SK-N-SH (cell line): ENCODE measurements at regions not wholly inside any gene's neighbourhood (a gene's known extent, or its start where the extent isn't known, plus 50 kb on each side); places are given as distances from the start of the nearest gene placed in this dataset.
"Not testable (repeated sequence)": the region's sequence is repeated elsewhere in the genome, so short reads cannot be mapped to it uniquely, and the experiment has no call there.

ENCODE experiments used
- CTCF ChIA-PET: fragments of 300-600, 350-600 bp; formaldehyde crosslinking; extraction: SDS; loops from one replicate; lab custom pipeline; 2021; lab: Yijun Ruan, JAX
- POLR2A ChIA-PET: fragments of 350-600 bp; sonication (Branson Sonifier 250); formaldehyde crosslinking; extraction: SDS; loops from one replicate; lab custom pipeline; 2020; ENCODE audit warnings: antibody characterized with exemption, inconsistent platforms; lab: Yijun Ruan, JAX
- DNase-seq: peaks from one replicate; pipeline ENCODE4 v3.0.0; 2012
- H2AFZ ChIP-seq: fragments of 200-600 bp; sonication (generic); 2 replicates; pipeline ENCODE4 v1.8.1; 2016; ENCODE audit warnings: antibody characterized with exemption, mild to moderate bottlenecking, low read depth
- H3F3A ChIP-seq: fragments of 200-600 bp; sonication (generic); replicated peaks from 2 replicates; pipeline ENCODE3; 2016; ENCODE audit warnings: antibody characterized with exemption, mild to moderate bottlenecking; ENCODE audit not compliant: insufficient read depth
- H3K27ac ChIP-seq, 2 experiments: fragments of 200-500 bp in 1 of 2; fragments of 200-600 bp in 1 of 2; sonication (Bioruptor generic) in 1 of 2; sonication (generic), shearing (Covaris generic) in 1 of 2; 2 replicates each; pipeline versions ENCODE4 v1.5.1 to v1.6.1; 2014 to 2016; ENCODE audit warnings: low read depth in 2 of 2, inconsistent platforms in 1 of 2, low read length in 1 of 2, mild to moderate bottlenecking in 1 of 2, mixed read lengths in 1 of 2
- H3K27me3 ChIP-seq: fragments of 200-600 bp; sonication (generic), shearing (Covaris generic); 2 replicates; pipeline ENCODE4 v1.6.1; 2016; ENCODE audit warnings: mixed run types; ENCODE audit not compliant: insufficient read depth
- H3K36me3 ChIP-seq, 2 experiments: fragments of 200-500 bp in 1 of 2; fragments of 200-600 bp in 1 of 2; sonication (Bioruptor generic) in 1 of 2; sonication (generic) in 1 of 2; replicated peaks in 1 of 2; 2 replicates each; pipeline versions ENCODE3 to v1.5.1; 2014 to 2016; ENCODE audit warnings: low read length in 1 of 2, mild to moderate bottlenecking in 1 of 2; ENCODE audit not compliant: insufficient read depth in 2 of 2, control insufficient read depth in 1 of 2
- H3K4me1 ChIP-seq, 2 experiments: fragments of 200-500 bp in 1 of 2; fragments of 200-600 bp in 1 of 2; sonication (Bioruptor generic) in 1 of 2; sonication (generic), shearing (Covaris generic) in 1 of 2; 2 replicates each; pipeline versions ENCODE4 v1.5.1 to v1.6.1; 2014 to 2016; ENCODE audit warnings: low read depth in 1 of 2, low read length in 1 of 2, mixed run types in 1 of 2; ENCODE audit not compliant: insufficient read depth in 2 of 2, control insufficient read depth in 1 of 2
- H3K4me2 ChIP-seq: fragments of 200-600 bp; sonication (generic), shearing (Covaris generic); 2 replicates; pipeline ENCODE4 v1.6.1; 2017; ENCODE audit warnings: mixed run types
- H3K4me3 ChIP-seq, 2 experiments: fragments of 200-500 bp in 1 of 2; fragments of 200-600 bp in 1 of 2; sonication (Bioruptor generic) in 1 of 2; sonication (generic), shearing (Covaris generic) in 1 of 2; 2 replicates each; pipeline versions ENCODE4 v1.5.1 to v1.8.1; 2014 to 2016; ENCODE audit warnings: low read depth in 2 of 2, inconsistent platforms in 1 of 2, low read length in 1 of 2, mild to moderate bottlenecking in 1 of 2, mixed read lengths in 1 of 2, moderate library complexity in 1 of 2
- H3K79me2 ChIP-seq: fragments of 200-600 bp; sonication (generic); 2 replicates; pipeline ENCODE4 v1.8.1; 2017; ENCODE audit warnings: mild to moderate bottlenecking; ENCODE audit not compliant: insufficient read depth
- H3K9ac ChIP-seq: fragments of 200-600 bp; sonication (generic); 2 replicates; pipeline ENCODE4 v1.6.1; 2017; ENCODE audit warnings: mixed run types
- H3K9me2 ChIP-seq: fragments of 200-600 bp; sonication (generic); 2 replicates; pipeline ENCODE4 v1.6.1; 2017; ENCODE audit warnings: mixed run types
- H3K9me3 ChIP-seq: fragments of 200-600 bp; sonication (generic); 2 replicates; pipeline ENCODE4 v1.6.1; 2017; ENCODE audit warnings: mixed run types, mild to moderate bottlenecking, moderate library complexity
- H4K20me1 ChIP-seq: fragments of 200-600 bp; sonication (generic); 2 replicates; pipeline ENCODE4 v1.6.1; 2017; ENCODE audit warnings: mild to moderate bottlenecking, mixed run types; ENCODE audit not compliant: insufficient read depth
- CHD2 ChIP-seq: fragments of 150-350 bp; IDR thresholded peaks from 2 replicates; pipeline ENCODE4 v1.6.1; 2018; ENCODE audit warnings: low read length; ENCODE audit not compliant: partially characterized antibody
- EP300 ChIP-seq, 2 experiments: IDR thresholded peaks; 2 replicates each; pipeline versions ENCODE4 v1.4.0 to v1.6.1; 2012; ENCODE audit warnings: borderline replicate concordance in 1 of 2, low read depth in 1 of 2, low read length in 1 of 2
- FOSL2 ChIP-seq: IDR thresholded peaks from 2 replicates; pipeline ENCODE4 v1.4.0; 2012; ENCODE audit warnings: low read depth, mild to moderate bottlenecking, moderate library complexity, borderline replicate concordance
- GATA2 ChIP-seq: sonication (generic); formaldehyde crosslinking; IDR thresholded peaks from 2 replicates; pipeline ENCODE4 v1.5.0; 2020; ENCODE audit warnings: mild to moderate bottlenecking, missing genetic modification reagents
- JUND ChIP-seq: IDR thresholded peaks from 2 replicates; pipeline ENCODE4 v1.4.0; 2012
- MAX ChIP-seq: IDR thresholded peaks from 2 replicates; pipeline ENCODE4 v1.4.0; 2012; ENCODE audit warnings: low read depth
- MEF2A ChIP-seq: IDR thresholded peaks from 2 replicates; pipeline ENCODE4 v1.4.0; 2012; ENCODE audit warnings: low read depth, borderline replicate concordance
- MXI1 ChIP-seq: IDR thresholded peaks from 2 replicates; pipeline ENCODE4 v1.6.1; 2012; ENCODE audit warnings: mild to moderate bottlenecking, low read depth, low read length, improper control_type of control experiment
- NFIC ChIP-seq: IDR thresholded peaks from 2 replicates; pipeline ENCODE4 v1.4.0; 2012; ENCODE audit warnings: borderline replicate concordance
- PBX3 ChIP-seq: IDR thresholded peaks from 2 replicates; pipeline ENCODE4; 2012
- TCF12 ChIP-seq: IDR thresholded peaks from 2 replicates; pipeline ENCODE4 v1.4.0; 2012
- TEAD4 ChIP-seq: IDR thresholded peaks from 2 replicates; pipeline ENCODE4 v1.4.0; 2012; ENCODE audit warnings: mild to moderate bottlenecking, borderline replicate concordance; ENCODE audit not compliant: insufficient read depth
- USF1 ChIP-seq: IDR thresholded peaks from 2 replicates; pipeline ENCODE4 v1.4.0; 2012; ENCODE audit warnings: low read depth, borderline replicate concordance
- WGBS: methylation state at CpG from one replicate; pipeline ENCODE4 v1.1.6; 2017; ENCODE audit warnings: low lambda C conversion rate; 5-methylcytosine and 5-hydroxymethylcytosine counted together
- small RNA-seq, 7 experiments: library from RNA; depleted of rRNA; stranded (forward); fragments of <200 nt; gene quantifications; one replicate each; pipeline ENCODE3, GENCODE V24; 2012

DNA sequence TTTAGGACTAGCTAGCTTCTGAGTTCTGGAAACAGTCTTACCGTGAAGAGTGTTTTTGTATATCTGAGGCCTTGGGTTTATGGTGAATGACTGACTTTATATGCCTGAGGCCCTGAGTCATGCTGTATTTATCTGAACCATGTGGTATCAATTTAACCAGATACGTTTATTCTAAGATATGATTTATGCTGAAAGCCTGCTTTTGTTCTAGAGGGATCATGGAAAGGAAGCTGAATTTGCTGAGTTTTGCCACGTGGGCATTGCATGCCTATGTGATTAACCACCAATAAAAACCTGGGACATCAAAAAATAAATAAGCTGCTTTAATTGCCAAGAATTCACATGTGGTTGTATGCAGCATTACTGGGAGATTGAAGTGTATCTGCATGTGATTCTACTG is 1374.7 kb upstream of the PCDH10 start:
- H3K9me2 ChIP-seq, POLR2A ChIA-PET, H3F3A ChIP-seq, H3K9ac ChIP-seq, H3K27me3 ChIP-seq, H3K9me3 ChIP-seq, H3K79me2 ChIP-seq, CTCF ChIA-PET, H3K36me3 ChIP-seq, H3K4me3 ChIP-seq, H4K20me1 ChIP-seq, H3K4me1 ChIP-seq: not testable (repeated sequence)
- peak overlapping the region; percentile 76; the same call in 1 of the 2 replicates for H2AFZ ChIP-seq
- TF ChIP-seq USF1 = peak; percentile 68
- TF ChIP-seq NFIC = peak; percentile 25; the same call in 1 of the 2 replicates
- peak; percentile 86 for TF ChIP-seq PBX3
- TF ChIP-seq CHD2 = peak; percentile 16
- peak; percentile 81 for TF ChIP-seq MAX
- TF ChIP-seq MXI1 = peak; percentile 30; the same call in 1 of the 2 replicates
- peak in 1 of 2 experiments; percentile 70; a peak in 1 of 4 replicates for TF ChIP-seq EP300 (IDR thresholded peaks at IDR 0.05; ENCODE audit: borderline replicate concordance in 1 of 2, low read depth in 1 of 2, low read length in 1 of 2)
- peak; percentile 94 for TF ChIP-seq TCF12
- peak; percentile 79 for TF ChIP-seq JUND
- TF ChIP-seq FOSL2 = peak; percentile 72; the same call in 1 of the 2 replicates
- TF ChIP-seq MEF2A = peak; percentile 21; the same call in 1 of the 2 replicates
- TF ChIP-seq GATA2 = 0 out of 2 replicates have a peak, but pooled peaks have one; percentile 2
- 0 out of 2 replicates have a peak, but pooled peaks have one; percentile 52 for TF ChIP-seq TEAD4
- WGBS = 2% methylated on average over 3 of the region's 3 CpGs
- DNase-seq = peak; percentile 22
- peak overlapping the region; percentile 43 to 61; a peak in 3 of 4 replicates for H3K27ac ChIP-seq
- H3K4me2 ChIP-seq = peak overlapping the region; percentile 13; the same call in 1 of the 2 replicates

DNA sequence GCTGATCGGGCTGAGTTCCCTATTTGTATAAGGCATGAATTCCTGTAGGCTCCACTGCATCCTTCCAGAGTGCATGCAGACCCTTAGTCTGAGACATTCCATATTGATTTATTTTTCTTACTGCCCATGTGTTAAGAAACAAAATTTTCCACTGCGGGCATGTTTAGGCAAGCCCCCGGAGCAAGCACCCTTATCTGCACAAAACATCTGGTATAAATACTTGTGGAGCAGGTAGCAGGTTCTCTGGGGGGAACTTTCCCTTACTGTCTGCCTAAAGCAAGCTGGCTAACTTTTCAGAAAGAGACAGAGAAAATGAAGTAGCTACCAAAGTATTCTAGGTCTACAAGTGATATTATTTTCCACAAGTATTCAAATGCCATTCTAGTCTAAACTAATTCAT is 1338.5 kb upstream of the PCDH10 start:
- H4K20me1 ChIP-seq, H3K79me2 ChIP-seq, H3K9me2 ChIP-seq, POLR2A ChIA-PET, H3K27ac ChIP-seq, H3K9me3 ChIP-seq, DNase-seq, H3K9ac ChIP-seq, H3K36me3 ChIP-seq, H2AFZ ChIP-seq, H3F3A ChIP-seq, CTCF ChIA-PET, H3K27me3 ChIP-seq, H3K4me2 ChIP-seq, H3K4me3 ChIP-seq, H3K4me1 ChIP-seq: not testable (repeated sequence)
- WGBS = 3% methylated on average over 3 of the region's 3 CpGs

Small RNAs in the stretch of these regions (small RNA-seq; reads per million reads assigned to genes)
- gene AC105424.1 (0 reads per million in 7 experiments), gene RF00156 (0 reads per million in 7 experiments), gene RN7SL205P (0 reads per million in 7 experiments), gene RNU6-224P (0 reads per million in 7 experiments)
